GM19023 (cell line): ENCODE measurements at regions not wholly inside any gene's neighbourhood (a gene's known extent, or its start where the extent isn't known, plus 50 kb on each side); places are given as distances from the start of the nearest gene placed in this dataset.
A peak's percentile ranks its signal among the peaks of the same experiment; 100 is the strongest.
"Not testable (repeated sequence)": the region's sequence is repeated elsewhere in the genome, so short reads cannot be mapped to it uniquely, and the experiment has no call there.

Experiments used
- ATAC-seq: cut with Tn5 transposase; IDR thresholded peaks from one replicate; pipeline ENCODE4 v1.9.1; 2021; ENCODE audit warnings: mild to moderate bottlenecking, moderate library complexity; ENCODE audit not compliant: unreplicated experiment

GRCh38 chr7:17396692-17397091, 98.2 kb downstream of the AHR start:
- ATAC-seq: no peak

- peak; percentile 54 for ATAC-seq
Measured at GRCh38 chr7:17401791-17402627, 103.6 kb downstream of the AHR start.

- peak; percentile 83 for ATAC-seq
Measured at GRCh38 chr7:17402628-17403278, 104.3 kb downstream of the AHR start.

GRCh38 chr7:17404006-17404405, 105.6 kb downstream of the AHR start:
- ATAC-seq: no peak

GRCh38 chr7:17405786-17406185, 107.3 kb downstream of the AHR start:
- no peak for ATAC-seq

GRCh38 chr7:17406738-17407137, 108.3 kb downstream of the AHR start:
- ATAC-seq: no peak

- no peak for ATAC-seq
Measured at GRCh38 chr7:17407229-17407628, 108.8 kb downstream of the AHR start.

GRCh38 chr7:17408245-17408903, 109.9 kb downstream of the AHR start:
- no peak for ATAC-seq

- ATAC-seq: no peak
Measured at GRCh38 chr7:17408904-17409290, 110.4 kb downstream of the AHR start.

GRCh38 chr7:17411922-17412321, 113.5 kb downstream of the AHR start:
- peak; percentile 69 for ATAC-seq

- ATAC-seq: no peak
Measured at GRCh38 chr7:17412883-17413282, 114.4 kb downstream of the AHR start.

- no peak for ATAC-seq
Measured at GRCh38 chr7:17415955-17416354, 117.5 kb downstream of the AHR start.

- not testable (repeated sequence) for ATAC-seq
Measured at GRCh38 chr7:17420308-17421015, 122.0 kb downstream of the AHR start.

GRCh38 chr7:17421941-17422340, 123.5 kb downstream of the AHR start:
- ATAC-seq: no peak

- no peak for ATAC-seq
Measured at GRCh38 chr7:17422966-17423365, 124.5 kb downstream of the AHR start.

- ATAC-seq: no peak
Measured at GRCh38 chr7:17427924-17428323, 129.5 kb downstream of the AHR start.

- no peak for ATAC-seq
Measured at GRCh38 chr7:17429579-17429978, 131.1 kb downstream of the AHR start.

GRCh38 chr7:17432793-17433192, 134.3 kb downstream of the AHR start:
- no peak for ATAC-seq

GRCh38 chr7:17434191-17434590, 135.7 kb downstream of the AHR start:
- no peak for ATAC-seq

- no peak for ATAC-seq
Measured at GRCh38 chr7:17434841-17435692, 136.6 kb downstream of the AHR start.
